ENCODE measurements at regions not wholly inside any gene's neighbourhood (a gene's known extent, or its start where the extent isn't known, plus 50 kb on each side); places are given as distances from the start of the nearest gene placed in this dataset.

- ChIA-PET CTCF (no interaction called here), POLR2A (no interaction called here)
- no peak overlapping the region for H3K27ac ChIP-seq (ENCODE audit: low read depth, low read length)
- no peak overlapping the region for H3K4me3 ChIP-seq (ENCODE audit: low read length)
- no peak for DNase-seq
- no peak for ATAC-seq
- Mint-ChIP-seq H3K4me1 (no peaks in the 10 kb centered on the region), H3K36me3 (peaks cover 0 to 8% (median 0%) of the 10 kb centered on the region in 5 donors), H3K4me3 (no peak overlapping the region), H3K27me3 (peaks cover 0 to 8% (median 0%) of the 10 kb centered on the region in 5 donors), H3K27ac (no peak overlapping the region), H3K9me3 (peaks cover 0 to 31% (median 12%) of the 10 kb centered on the region in 11 donors)
- H3K27me3 ChIP-seq (ENCODE audit: control insufficient read depth in 2 of 2, insufficient read depth in 2 of 2, low read length in 2 of 2), result no peaks in the 10 kb centered on the region
- intact Hi-C loops (cut with micrococcal nuclease), result no loop called here
- H3K36me3 ChIP-seq (ENCODE audit: control insufficient read depth in 2 of 3, insufficient read depth in 3 of 3, low read length in 3 of 3), result no peaks in the 10 kb centered on the region
- H3K4me1 ChIP-seq (ENCODE audit: control insufficient read depth in 2 of 2, insufficient read depth in 2 of 2, low read length in 2 of 2), result no peaks in the 10 kb centered on the region
- H3K9me3 ChIP-seq (ENCODE audit: control insufficient read depth in 2 of 3, low read length in 3 of 3), result no peaks in the 10 kb centered on the region
Observed at GRCh38 chr3:59621037-59621436, 571.2 kb upstream of the CFAP20DC start.

GRCh38 chr3:59620325-59620724 lies 570.5 kb upstream of the CFAP20DC start:
- Mint-ChIP-seq H3K9me3 (peaks cover 0 to 37% (median 12%) of the 10 kb centered on the region in 11 donors), H3K36me3 (peaks cover 0 to 8% (median 0%) of the 10 kb centered on the region in 5 donors), H3K27ac (no peak overlapping the region), H3K27me3 (peaks cover 0 to 11% (median 0%) of the 10 kb centered on the region in 5 donors), H3K4me1 (no peaks in the 10 kb centered on the region), H3K4me3 (no peak overlapping the region)
- ChIA-PET POLR2A (no interaction called here), CTCF (no interaction called here)
- H3K27me3 ChIP-seq (ENCODE audit: control insufficient read depth in 2 of 2, insufficient read depth in 2 of 2, low read length in 2 of 2), result no peaks in the 10 kb centered on the region
- intact Hi-C loops (cut with micrococcal nuclease), result no loop called here
- ATAC-seq, result no peak
- H3K9me3 ChIP-seq (ENCODE audit: control insufficient read depth in 2 of 3, low read length in 3 of 3), result no peaks in the 10 kb centered on the region
- no peak overlapping the region for H3K27ac ChIP-seq (ENCODE audit: low read depth, low read length)
- no peak overlapping the region for H3K4me3 ChIP-seq (ENCODE audit: low read length)
- DNase-seq, result no peak
- no peaks in the 10 kb centered on the region for H3K4me1 ChIP-seq (ENCODE audit: control insufficient read depth in 2 of 2, insufficient read depth in 2 of 2, low read length in 2 of 2)
- no peaks in the 10 kb centered on the region for H3K36me3 ChIP-seq (ENCODE audit: control insufficient read depth in 2 of 3, insufficient read depth in 3 of 3, low read length in 3 of 3)

- no peak for ATAC-seq
- peaks cover 0 to 4% (median 0%) of the 10 kb centered on the region in 5 donors for H3K36me3 Mint-ChIP-seq
- no peak overlapping the region for H3K4me3 Mint-ChIP-seq
- Histone ChIP-seq H3K4me3 (ENCODE audit: low read length) (no peak overlapping the region), H3K4me1 (ENCODE audit: control insufficient read depth in 2 of 2, insufficient read depth in 2 of 2, low read length in 2 of 2) (no peaks in the 10 kb centered on the region), H3K27me3 (ENCODE audit: control insufficient read depth in 2 of 2, insufficient read depth in 2 of 2, low read length in 2 of 2) (no peaks in the 10 kb centered on the region), H3K36me3 (ENCODE audit: control insufficient read depth in 2 of 3, insufficient read depth in 3 of 3, low read length in 3 of 3) (no peaks in the 10 kb centered on the region), H3K27ac (ENCODE audit: low read depth, low read length) (no peak overlapping the region), H3K9me3 (ENCODE audit: control insufficient read depth in 2 of 3, low read length in 3 of 3) (no peaks in the 10 kb centered on the region)
- H3K27me3 Mint-ChIP-seq, result peaks cover 0 to 4% (median 0%) of the 10 kb centered on the region in 5 donors
- CTCF ChIA-PET, result no interaction called here
- DNase-seq, result no peak
- POLR2A ChIA-PET, result no interaction called here
- intact Hi-C loops (cut with micrococcal nuclease), result no loop called here
- no peak overlapping the region for H3K27ac Mint-ChIP-seq
- peaks cover 0 to 6% (median 0%) of the 10 kb centered on the region in 7 donors for H3K4me1 Mint-ChIP-seq
- peaks cover 3 to 25% (median 5%) of the 10 kb centered on the region in 11 donors for H3K9me3 Mint-ChIP-seq
Observed at GRCh38 chr3:59612444-59612715, 562.6 kb upstream of the CFAP20DC start.

- H3K9me3 Mint-ChIP-seq, result peaks cover 3 to 25% (median 5%) of the 10 kb centered on the region in 11 donors
- no peak overlapping the region for H3K4me3 ChIP-seq (ENCODE audit: low read length)
- ATAC-seq (no peak), DNase-seq (no peak)
- H3K27me3 ChIP-seq (ENCODE audit: control insufficient read depth in 2 of 2, insufficient read depth in 2 of 2, low read length in 2 of 2), result no peaks in the 10 kb centered on the region
- peaks cover 0 to 4% (median 0%) of the 10 kb centered on the region in 5 donors for H3K36me3 Mint-ChIP-seq
- H3K27ac Mint-ChIP-seq, result no peak overlapping the region
- H3K9me3 ChIP-seq (ENCODE audit: control insufficient read depth in 2 of 3, low read length in 3 of 3), result no peaks in the 10 kb centered on the region
- no peaks in the 10 kb centered on the region for H3K4me1 ChIP-seq (ENCODE audit: control insufficient read depth in 2 of 2, insufficient read depth in 2 of 2, low read length in 2 of 2)
- H3K4me3 Mint-ChIP-seq, result no peak overlapping the region
- intact Hi-C loops (cut with micrococcal nuclease), result no loop called here
- H3K27me3 Mint-ChIP-seq, result peaks cover 0 to 4% (median 0%) of the 10 kb centered on the region in 5 donors
- peaks cover 0 to 6% (median 0%) of the 10 kb centered on the region in 7 donors for H3K4me1 Mint-ChIP-seq
- POLR2A ChIA-PET, result no interaction called here
- no peaks in the 10 kb centered on the region for H3K36me3 ChIP-seq (ENCODE audit: control insufficient read depth in 2 of 3, insufficient read depth in 3 of 3, low read length in 3 of 3)
- H3K27ac ChIP-seq (ENCODE audit: low read depth, low read length), result no peak overlapping the region
- CTCF ChIA-PET, result no interaction called here
Observed at GRCh38 chr3:59611649-59612443, 562.0 kb upstream of the CFAP20DC start.

GRCh38 chr3:59609657-59610348 lies 560.0 kb upstream of the CFAP20DC start:
- ChIA-PET POLR2A (no interaction called here), CTCF (no interaction called here)
- Histone ChIP-seq H3K27ac (ENCODE audit: low read depth, low read length) (no peak overlapping the region), H3K4me1 (ENCODE audit: control insufficient read depth in 2 of 2, insufficient read depth in 2 of 2, low read length in 2 of 2) (no peaks in the 10 kb centered on the region), H3K9me3 (ENCODE audit: control insufficient read depth in 2 of 3, low read length in 3 of 3) (no peaks in the 10 kb centered on the region), H3K4me3 (ENCODE audit: low read length) (no peak overlapping the region), H3K27me3 (ENCODE audit: control insufficient read depth in 2 of 2, insufficient read depth in 2 of 2, low read length in 2 of 2) (no peaks in the 10 kb centered on the region), H3K36me3 (ENCODE audit: control insufficient read depth in 2 of 3, insufficient read depth in 3 of 3, low read length in 3 of 3) (no peaks in the 10 kb centered on the region)
- peaks cover 0 to 6% (median 0%) of the 10 kb centered on the region in 7 donors for H3K4me1 Mint-ChIP-seq
- no peak overlapping the region for H3K27ac Mint-ChIP-seq
- H3K36me3 Mint-ChIP-seq, result peaks cover 0 to 4% (median 0%) of the 10 kb centered on the region in 5 donors
- H3K27me3 Mint-ChIP-seq, result no peaks in the 10 kb centered on the region
- intact Hi-C loops (cut with micrococcal nuclease), result no loop called here
- no peak overlapping the region for H3K4me3 Mint-ChIP-seq
- ATAC-seq, result no peak
- no peak for DNase-seq
- peaks cover 0 to 6% (median 2%) of the 10 kb centered on the region in 11 donors for H3K9me3 Mint-ChIP-seq

GRCh38 chr3:59608356-59608755 lies 558.5 kb upstream of the CFAP20DC start:
- POLR2A ChIA-PET, result no interaction called here

GRCh38 chr3:59607656-59608055 lies 557.8 kb upstream of the CFAP20DC start:
- Mint-ChIP-seq H3K9me3 (peaks cover 0 to 3% (median 0%) of the 10 kb centered on the region in 11 donors), H3K4me3 (no peak overlapping the region), H3K27ac (no peak overlapping the region), H3K27me3 (no peaks in the 10 kb centered on the region), H3K4me1 (peaks cover 0 to 6% (median 0%) of the 10 kb centered on the region in 7 donors), H3K36me3 (peaks cover 0 to 5% (median 0%) of the 10 kb centered on the region in 5 donors)
- no peak overlapping the region for H3K4me3 ChIP-seq (ENCODE audit: low read length)
- H3K9me3 ChIP-seq (ENCODE audit: control insufficient read depth in 2 of 3, low read length in 3 of 3), result no peaks in the 10 kb centered on the region
- ChIA-PET POLR2A (no interaction called here), CTCF (no interaction called here)
- intact Hi-C loops (cut with micrococcal nuclease), result no loop called here
- DNase-seq (no peak), ATAC-seq (no peak)
- no peaks in the 10 kb centered on the region for H3K27me3 ChIP-seq (ENCODE audit: control insufficient read depth in 2 of 2, insufficient read depth in 2 of 2, low read length in 2 of 2)
- no peaks in the 10 kb centered on the region for H3K36me3 ChIP-seq (ENCODE audit: control insufficient read depth in 2 of 3, insufficient read depth in 3 of 3, low read length in 3 of 3)
- no peaks in the 10 kb centered on the region for H3K4me1 ChIP-seq (ENCODE audit: control insufficient read depth in 2 of 2, insufficient read depth in 2 of 2, low read length in 2 of 2)
- H3K27ac ChIP-seq (ENCODE audit: low read depth, low read length), result no peak overlapping the region

More at GRCh38 chr3:59608356-59608755, 558.5 kb upstream of the CFAP20DC start:
- Mint-ChIP-seq H3K36me3 (peaks cover 0 to 8% (median 0%) of the 10 kb centered on the region in 5 donors), H3K4me1 (peaks cover 0 to 6% (median 0%) of the 10 kb centered on the region in 7 donors), H3K4me3 (no peak overlapping the region), H3K27ac (no peak overlapping the region), H3K9me3 (peaks cover 0 to 5% (median 0%) of the 10 kb centered on the region in 11 donors), H3K27me3 (no peaks in the 10 kb centered on the region)
- DNase-seq (no peak), ATAC-seq (no peak)
- CTCF ChIA-PET, result no interaction called here
- no peaks in the 10 kb centered on the region for H3K4me1 ChIP-seq (ENCODE audit: control insufficient read depth in 2 of 2, insufficient read depth in 2 of 2, low read length in 2 of 2)
- intact Hi-C loops (cut with micrococcal nuclease), result no loop called here
- H3K27me3 ChIP-seq (ENCODE audit: control insufficient read depth in 2 of 2, insufficient read depth in 2 of 2, low read length in 2 of 2), result no peaks in the 10 kb centered on the region
- no peaks in the 10 kb centered on the region for H3K9me3 ChIP-seq (ENCODE audit: control insufficient read depth in 2 of 3, low read length in 3 of 3)
- H3K36me3 ChIP-seq (ENCODE audit: control insufficient read depth in 2 of 3, insufficient read depth in 3 of 3, low read length in 3 of 3), result no peaks in the 10 kb centered on the region
- no peak overlapping the region for H3K27ac ChIP-seq (ENCODE audit: low read depth, low read length)
- H3K4me3 ChIP-seq (ENCODE audit: low read length), result no peak overlapping the region
